MM.1S (cell line): ENCODE measurements at regions not wholly inside any gene's neighbourhood (a gene's known extent, or its start where the extent isn't known, plus 50 kb on each side); places are given as distances from the start of the nearest gene placed in this dataset.

ENCODE experiments used
- DNase-seq: peaks from one replicate; pipeline ENCODE4 v3.0.0-alpha.2; 2015
- H2AFZ ChIP-seq: fragments of 300-600 bp; sonication (generic); 2 replicates; pipeline ENCODE4 v1.6.0; 2016; ENCODE audit warnings: antibody characterized with exemption, low read length
- H3F3A ChIP-seq: fragments of 300-600 bp; sonication (generic); 2 replicates; pipeline ENCODE4 v1.6.1; 2016; ENCODE audit warnings: mild to moderate bottlenecking, antibody characterized with exemption, low read length, moderate library complexity, mixed read lengths; ENCODE audit not compliant: insufficient read depth
- H3K27ac ChIP-seq: fragments of 300-600 bp; sonication (generic); 2 replicates; pipeline ENCODE4 v1.5.1; 2016; ENCODE audit warnings: mild to moderate bottlenecking, low read length
- H3K27me3 ChIP-seq: fragments of 300-600 bp; sonication (generic); replicated peaks from 2 replicates; pipeline ENCODE4 v1.6.0; 2016; ENCODE audit warnings: low read length; ENCODE audit not compliant: insufficient read depth
- H3K36me3 ChIP-seq: fragments of 300-600 bp; sonication (generic); replicated peaks from 2 replicates; pipeline ENCODE4 v1.6.1; 2016; ENCODE audit warnings: mild to moderate bottlenecking, low read length, mixed read lengths; ENCODE audit not compliant: insufficient read depth
- H3K4me1 ChIP-seq: fragments of 300-600 bp; sonication (generic); 2 replicates; pipeline ENCODE4 v1.6.1; 2016; ENCODE audit warnings: low read length, mixed read lengths
- H3K4me2 ChIP-seq: fragments of 300-600 bp; sonication (generic); 2 replicates; pipeline ENCODE4 v1.6.0; 2016; ENCODE audit warnings: low read depth, low read length
- H3K4me3 ChIP-seq: fragments of 300-600 bp; sonication (generic); 2 replicates; pipeline ENCODE4 v1.5.1; 2016; ENCODE audit warnings: low read length, mixed read lengths
- H3K79me2 ChIP-seq: fragments of 300-600 bp; sonication (generic); 2 replicates; pipeline ENCODE4 v1.6.1; 2016; ENCODE audit warnings: mixed run types, low read length, mixed read lengths
- H3K9ac ChIP-seq: fragments of 300-600 bp; sonication (generic); 2 replicates; pipeline ENCODE4 v1.6.1; 2016; ENCODE audit warnings: low read length, mixed read lengths
- H3K9me2 ChIP-seq: fragments of 300-600 bp; sonication (generic); replicated peaks from 2 replicates; pipeline ENCODE4 v1.6.1; 2016; ENCODE audit warnings: mild to moderate bottlenecking, low read length, mixed read lengths; ENCODE audit not compliant: insufficient read depth
- H3K9me3 ChIP-seq: fragments of 300-600 bp; sonication (generic); replicated peaks from 2 replicates; pipeline ENCODE4 v1.6.1; 2016; ENCODE audit warnings: mild to moderate bottlenecking, low read length, mixed read lengths; ENCODE audit not compliant: insufficient read depth
- H4K20me1 ChIP-seq: fragments of 300-600 bp; sonication (generic); 2 replicates; pipeline ENCODE4 v1.6.1; 2016; ENCODE audit warnings: mild to moderate bottlenecking, low read length, moderate library complexity, mixed read lengths; ENCODE audit not compliant: insufficient read depth
- CTCF ChIP-seq: fragments of 300-600 bp; sonication (generic); IDR thresholded peaks from 2 replicates; pipeline ENCODE4 v1.5.1; 2016; ENCODE audit warnings: antibody characterized with exemption, low read length, mixed read lengths
- EZH2 ChIP-seq: fragments of 300-600 bp; sonication (generic); optimal IDR thresholded peaks from 2 replicates; pipeline ENCODE3; 2017; ENCODE audit warnings: low read depth, mild to moderate bottlenecking, antibody characterized with exemption, low read length, mixed read lengths
- EZH2phosphoT487 ChIP-seq: fragments of 300-600 bp; sonication (generic); IDR thresholded peaks from 2 replicates; pipeline ENCODE4 v1.6.1; 2018; ENCODE audit warnings: antibody characterized with exemption, low read length

DNA sequence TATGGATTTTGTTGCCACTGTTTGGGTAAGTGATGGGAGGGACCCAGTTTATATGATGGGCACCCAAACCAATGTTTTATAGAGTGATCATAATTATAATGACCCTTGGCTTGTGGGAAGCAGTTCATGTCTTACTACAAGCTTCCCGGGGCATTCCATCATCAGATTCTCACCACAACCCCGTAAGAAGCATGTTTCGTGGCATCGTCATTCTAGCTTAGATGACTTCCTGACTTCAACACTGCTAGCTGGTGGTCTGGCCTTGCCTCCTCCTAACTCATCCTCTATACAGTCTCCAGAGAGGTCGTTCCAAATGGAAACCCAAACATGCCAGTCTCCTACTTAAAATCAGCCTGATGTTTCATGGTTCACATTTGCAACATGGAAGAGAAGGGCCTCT lies 226.9 kb downstream of the ADAMTS9 start:
- H4K20me1 ChIP-seq: no peaks in the 10 kb centered on the region
- H3K27ac ChIP-seq: no peak overlapping the region
- H3K4me2 ChIP-seq: no peak overlapping the region
- no peaks in the 10 kb centered on the region for H3K79me2 ChIP-seq
- peaks cover 17% of the 10 kb centered on the region; the same call in 1 of the 2 replicates for H3K4me1 ChIP-seq
- no peak for TF ChIP-seq EZH2
- no peak for TF ChIP-seq CTCF
- TF ChIP-seq EZH2phosphoT487: no peak
- no peak for DNase-seq
- H3K36me3 ChIP-seq: no peaks in the 10 kb centered on the region
- no peak overlapping the region for H3K4me3 ChIP-seq
- no peaks in the 10 kb centered on the region for H3K9me2 ChIP-seq
- H3F3A ChIP-seq: no peaks in the 10 kb centered on the region
- no peak overlapping the region for H3K9ac ChIP-seq
- no peaks in the 10 kb centered on the region for H3K9me3 ChIP-seq
- no peak overlapping the region for H2AFZ ChIP-seq
- no peaks in the 10 kb centered on the region for H3K27me3 ChIP-seq

DNA sequence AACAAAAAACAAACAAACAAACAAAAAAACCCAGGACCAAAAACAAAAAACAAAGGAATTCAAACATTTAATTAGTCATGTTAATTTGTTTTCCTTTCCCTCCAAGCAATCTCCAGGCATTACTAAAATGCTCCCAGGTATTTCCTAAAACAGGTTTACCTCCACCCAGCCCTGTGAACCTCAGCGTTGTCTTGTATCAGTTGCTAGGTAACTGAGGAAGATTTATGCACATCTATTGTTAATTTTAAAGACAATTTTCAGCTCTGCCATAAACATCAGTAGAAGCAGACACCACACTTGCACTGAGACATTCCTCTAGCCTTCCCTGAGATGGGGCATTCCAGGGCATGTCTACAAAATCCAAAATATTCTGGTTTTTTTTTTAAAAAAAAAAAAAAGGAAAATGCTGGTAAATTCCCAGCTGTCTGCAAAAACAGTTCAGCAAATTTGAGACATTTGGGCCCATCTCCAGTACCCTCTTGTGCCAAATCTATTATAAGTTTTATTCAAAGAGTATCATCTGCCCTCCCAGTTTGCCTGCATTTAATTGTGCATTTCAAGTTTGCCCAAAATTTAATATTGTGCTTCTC lies 227.6 kb downstream of the ADAMTS9 start:
- H4K20me1 ChIP-seq: no peaks in the 10 kb centered on the region
- no peaks in the 10 kb centered on the region for H3K27me3 ChIP-seq
- no peak overlapping the region for H3K27ac ChIP-seq
- H3K4me1 ChIP-seq: peaks cover 17% of the 10 kb centered on the region; the same call in 1 of the 2 replicates
- H3F3A ChIP-seq: no peaks in the 10 kb centered on the region
- H2AFZ ChIP-seq: no peak overlapping the region
- H3K36me3 ChIP-seq: no peaks in the 10 kb centered on the region
- H3K79me2 ChIP-seq: no peaks in the 10 kb centered on the region
- H3K9me3 ChIP-seq: no peaks in the 10 kb centered on the region
- H3K4me2 ChIP-seq: no peak overlapping the region
- no peaks in the 10 kb centered on the region for H3K9me2 ChIP-seq
- no peak for TF ChIP-seq EZH2phosphoT487
- no peak for TF ChIP-seq CTCF
- no peak for TF ChIP-seq EZH2
- H3K9ac ChIP-seq: no peak overlapping the region
- no peak overlapping the region for H3K4me3 ChIP-seq
- DNase-seq: no peak

GRCh38 chr3:64459711-64460110 lies 228.1 kb downstream of the ADAMTS9 start:
- no peak overlapping the region for H3K27ac ChIP-seq
- H3K9me2 ChIP-seq: no peaks in the 10 kb centered on the region
- H2AFZ ChIP-seq: no peak overlapping the region
- TF ChIP-seq CTCF (no peak), EZH2phosphoT487 (no peak), EZH2 (no peak)
- no peaks in the 10 kb centered on the region for H3K36me3 ChIP-seq
- peaks cover 17% of the 10 kb centered on the region; the same call in 1 of the 2 replicates for H3K4me1 ChIP-seq
- DNase-seq: no peak
- H3K9ac ChIP-seq: no peak overlapping the region
- no peak overlapping the region for H3K4me2 ChIP-seq
- no peaks in the 10 kb centered on the region for H3K27me3 ChIP-seq
- H3K9me3 ChIP-seq: no peaks in the 10 kb centered on the region
- no peak overlapping the region for H3K4me3 ChIP-seq
- no peaks in the 10 kb centered on the region for H4K20me1 ChIP-seq
- no peaks in the 10 kb centered on the region for H3K79me2 ChIP-seq
- no peaks in the 10 kb centered on the region for H3F3A ChIP-seq
